Right lobe of liver (tissue), 6 donors: ENCODE measurements at regions not wholly inside any gene's neighbourhood (a gene's known extent, or its start where the extent isn't known, plus 50 kb on each side); places are given as distances from the start of the nearest gene placed in this dataset.

Experiments
- ATAC-seq, 4 donors: fragments of 200-7000 bp; cut with Tn5 transposase; one replicate each; pipeline ENCODE4 v1.9.1; 2020; ENCODE audit warnings: mild to moderate bottlenecking in 4 of 4, moderate library complexity in 4 of 4
- DNase-seq, 3 donors: peaks; one replicate each; pipeline ENCODE4 v3.0.0-alpha.2; 2020
- H3K27ac ChIP-seq, 3 donors: fragments of 200-600 bp; one replicate each; pipeline ENCODE4 v1.8.0; 2022
- H3K27me3 ChIP-seq, 2 donors: fragments of 200-600 bp; one replicate each; pipeline ENCODE4 v1.8.0; 2022
- H3K36me3 ChIP-seq, 4 donors: fragments of 200-600 bp; sonication (generic) in 1 of 4; one replicate each; pipeline versions ENCODE4 v1.5.1 to v1.8.0; 2017 to 2022; ENCODE audit warnings: control low read depth in 1 of 4
- H3K4me1 ChIP-seq, 4 donors: fragments of 200-600 bp; sonication (generic) in 1 of 4; one replicate each; pipeline versions ENCODE4 v1.5.1 to v1.8.0; 2017 to 2022; ENCODE audit warnings: control low read depth in 1 of 4
- H3K4me3 ChIP-seq, 3 donors: fragments of 200-600 bp; one replicate each; pipeline ENCODE4 v1.8.0; 2022
- H3K9me3 ChIP-seq, 4 donors: fragments of 200-600 bp; sonication (generic) in 1 of 4; one replicate each; pipeline versions ENCODE4 v1.5.1 to v1.8.0; 2017 to 2022; ENCODE audit warnings: control low read depth in 1 of 4
- CTCF ChIP-seq, 4 donors: fragments of 200-600 bp in 3 of 4; fragments of 450-650 bp in 1 of 4; IDR thresholded peaks; one replicate each; pipeline versions ENCODE4 v1.5.1 to v1.8.0; 2016 to 2022; ENCODE audit warnings: antibody characterized with exemption in 4 of 4, mild to moderate bottlenecking in 2 of 4
- POLR2A ChIP-seq: fragments of 450-650 bp; IDR thresholded peaks from one replicate; pipeline ENCODE4 v1.6.1; 2017; ENCODE audit warnings: antibody characterized with exemption, mild to moderate bottlenecking
- WGBS: methylation state at CpG from one replicate; pipeline ENCODE4 v1.1.6; 2018; ENCODE audit warnings: low coverage, low lambda C conversion rate; ENCODE audit not compliant: insufficient coverage; ENCODE audit errors: missing lambda C conversion rate; 5-methylcytosine and 5-hydroxymethylcytosine counted together
- intact Hi-C, 2 donors: fragments of 100-400 bp; cut with DNase I; formaldehyde crosslinking; loops; one replicate each; pipeline versions ENCODE4 v1.11.2 to v1.14.1; 2022
- donor health status: DM: no; HTN: yes; CAD: no.
- donor health status: DM: no; HTN: no; CAD: no.
- donor health status: DM: no; HTN: no; CAD: no.
- donor health status: DM: no; HTN: yes; CAD: no.
- donor health status: DM: no; HTN: yes; CAD: no.

- no peak overlapping the region for H3K4me3 ChIP-seq
- H3K9me3 ChIP-seq: no peaks in the 10 kb centered on the region
- no peak overlapping the region for H3K27ac ChIP-seq
- ATAC-seq (peak; percentile 85 to 89 (median 86)), DNase-seq (no peak)
- TF ChIP-seq POLR2A (no peak), CTCF (IDR thresholded peaks at IDR 0.05) (peak; percentile 41 to 63 (median 58))
- 22% methylated on average over 5 of the region's 8 CpGs for WGBS
- no peaks in the 10 kb centered on the region for H3K27me3 ChIP-seq
- no peaks in the 10 kb centered on the region for H3K4me1 ChIP-seq
- intact Hi-C loops: loop anchor here in 1 of 2 donors (10.0 kb wide), 1 partner anchor 78 kb away; the partner anchor contains the start of gene HAO2
- no peaks in the 10 kb centered on the region for H3K36me3 ChIP-seq
Observed at GRCh38 chr1:119286587-119287181, 81.9 kb upstream of the HAO2 start.

- Histone ChIP-seq H3K36me3 (no peaks in the 10 kb centered on the region), H3K4me3 (no peak overlapping the region), H3K27me3 (no peaks in the 10 kb centered on the region), H3K9me3 (no peaks in the 10 kb centered on the region), H3K27ac (no peak overlapping the region), H3K4me1 (no peaks in the 10 kb centered on the region)
- no peak for ATAC-seq
- no peak for DNase-seq
- intact Hi-C loops: loop anchor here in 1 of 2 donors (10.0 kb wide), 1 partner anchor 76 kb away; the partner anchor contains the start of gene HAO2
- WGBS: 56% methylated on average over 3 of the region's 3 CpGs
- TF ChIP-seq CTCF (IDR thresholded peaks at IDR 0.05): no peak
- TF ChIP-seq POLR2A: no peak
Observed at GRCh38 chr1:119288751-119289150, 79.8 kb upstream of the HAO2 start.

- TF ChIP-seq POLR2A (no peak), CTCF (IDR thresholded peaks at IDR 0.05) (no peak)
- H3K36me3 ChIP-seq: no peaks in the 10 kb centered on the region
- H3K4me3 ChIP-seq: no peak overlapping the region
- intact Hi-C loops: no loop called here
- H3K9me3 ChIP-seq: no peaks in the 10 kb centered on the region
- H3K4me1 ChIP-seq: no peaks in the 10 kb centered on the region
- WGBS: 51% methylated on average over 3 of the region's 4 CpGs
- H3K27ac ChIP-seq: no peak overlapping the region
- ATAC-seq: peak in 1 of 4 donors; percentile 25
- no peaks in the 10 kb centered on the region for H3K27me3 ChIP-seq
- DNase-seq: no peak
Observed at GRCh38 chr1:119290297-119290696, 78.3 kb upstream of the HAO2 start.

- ATAC-seq (no peak), DNase-seq (no peak)
- Histone ChIP-seq H3K36me3 (no peaks in the 10 kb centered on the region), H3K4me1 (no peaks in the 10 kb centered on the region), H3K4me3 (no peak overlapping the region), H3K9me3 (no peaks in the 10 kb centered on the region), H3K27me3 (no peaks in the 10 kb centered on the region), H3K27ac (no peak overlapping the region)
- intact Hi-C loops: no loop called here
- 7% methylated on average over 2 of the region's 2 CpGs for whole genome bisulfite sequencing
- TF ChIP-seq POLR2A (no peak), CTCF (IDR thresholded peaks at IDR 0.05) (no peak)
Observed at GRCh38 chr1:119291611-119292206, 76.9 kb upstream of the HAO2 start.
